ENCODE measurements at regions not wholly inside any gene's neighbourhood (a gene's known extent, or its start where the extent isn't known, plus 50 kb on each side); places are given as distances from the start of the nearest gene placed in this dataset.

DNA sequence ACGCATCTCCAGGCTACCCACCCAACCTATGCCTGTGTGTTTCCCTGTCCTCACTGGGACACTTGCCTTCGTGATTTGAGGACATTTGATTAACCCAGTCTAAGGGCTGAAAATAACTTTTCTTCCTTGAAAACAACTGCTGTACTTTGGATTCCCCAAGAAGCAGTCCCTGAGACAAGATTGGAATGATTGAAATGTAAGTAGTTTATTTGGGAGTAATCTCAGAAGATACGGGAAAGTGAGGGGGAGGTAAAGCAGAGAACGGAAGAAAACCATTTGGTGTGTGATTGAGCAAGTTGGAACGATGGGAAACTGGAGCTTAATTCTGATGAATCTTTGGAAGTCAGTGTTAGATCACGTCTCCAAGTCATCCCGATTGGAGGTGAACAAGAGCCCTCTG, 143.8 kb upstream of the LMCD1 start:
- H3K36me3 ChIP-seq (ENCODE audit: control insufficient read depth in 4 of 4, insufficient read depth in 4 of 4, low read length in 4 of 4), result peaks cover 0 to 2% (median 0%) of the 10 kb centered on the region in 4 donors
- ATAC-seq (ENCODE audit: insufficient read depth, low FRiP score), result no peak
- DNase-seq, result peak in 2 of 3 donors; percentile 12 to 18
- no peak overlapping the region for H3K9ac ChIP-seq (ENCODE audit: insufficient read depth in 1 of 2, low read length in 2 of 2)
- H3K9me3 ChIP-seq (ENCODE audit: control insufficient read depth in 4 of 4, insufficient read depth in 3 of 4, low read length in 3 of 4), result no peaks in the 10 kb centered on the region
- H3K4me1 ChIP-seq (ENCODE audit: control insufficient read depth in 5 of 5, insufficient read depth in 5 of 5, low read length in 5 of 5), result peaks cover 0 to 3% (median 0%) of the 10 kb centered on the region in 5 donors
- H3K27ac ChIP-seq (ENCODE audit: low read depth in 1 of 2, low read length in 1 of 2), result no peak overlapping the region
- H3K4me3 ChIP-seq, result no peak overlapping the region
- H3K27me3 ChIP-seq (ENCODE audit: control insufficient read depth in 3 of 3, insufficient read depth in 3 of 3, low read length in 2 of 3), result no peaks in the 10 kb centered on the region
- WGBS, 2 donors, result 80 to 82% methylated on average over 7 of the region's 7 CpGs
- TF ChIP-seq, protein P1, sequence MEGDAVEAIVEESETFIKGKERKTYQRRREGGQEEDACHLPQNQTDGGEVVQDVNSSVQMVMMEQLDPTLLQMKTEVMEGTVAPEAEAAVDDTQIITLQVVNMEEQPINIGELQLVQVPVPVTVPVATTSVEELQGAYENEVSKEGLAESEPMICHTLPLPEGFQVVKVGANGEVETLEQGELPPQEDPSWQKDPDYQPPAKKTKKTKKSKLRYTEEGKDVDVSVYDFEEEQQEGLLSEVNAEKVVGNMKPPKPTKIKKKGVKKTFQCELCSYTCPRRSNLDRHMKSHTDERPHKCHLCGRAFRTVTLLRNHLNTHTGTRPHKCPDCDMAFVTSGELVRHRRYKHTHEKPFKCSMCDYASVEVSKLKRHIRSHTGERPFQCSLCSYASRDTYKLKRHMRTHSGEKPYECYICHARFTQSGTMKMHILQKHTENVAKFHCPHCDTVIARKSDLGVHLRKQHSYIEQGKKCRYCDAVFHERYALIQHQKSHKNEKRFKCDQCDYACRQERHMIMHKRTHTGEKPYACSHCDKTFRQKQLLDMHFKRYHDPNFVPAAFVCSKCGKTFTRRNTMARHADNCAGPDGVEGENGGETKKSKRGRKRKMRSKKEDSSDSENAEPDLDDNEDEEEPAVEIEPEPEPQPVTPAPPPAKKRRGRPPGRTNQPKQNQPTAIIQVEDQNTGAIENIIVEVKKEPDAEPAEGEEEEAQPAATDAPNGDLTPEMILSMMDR (IDR thresholded peaks at IDR 0.05; ENCODE audit: control extremely low read depth, extremely low read depth), result no peak

DNA sequence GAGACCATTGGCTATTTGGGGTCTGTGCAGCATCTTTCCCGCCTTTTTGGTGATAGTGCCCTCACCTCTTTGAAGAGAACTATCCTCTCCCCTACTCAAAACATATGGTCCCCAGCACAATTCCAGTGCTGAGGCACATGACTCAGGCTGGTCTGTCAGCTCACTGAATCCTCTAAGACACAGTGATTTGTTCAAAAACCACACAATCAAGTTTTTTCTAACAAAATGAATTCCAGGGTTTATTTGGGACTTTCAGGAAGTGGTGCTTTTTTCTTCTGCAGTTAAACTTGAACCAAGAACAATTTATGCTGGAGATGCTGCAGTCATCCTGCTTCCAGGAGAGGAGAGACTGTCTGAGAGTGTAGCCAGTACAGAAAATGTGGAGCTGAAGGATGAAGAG, 142.5 kb upstream of the LMCD1 start:
- H3K36me3 ChIP-seq (ENCODE audit: control insufficient read depth in 4 of 4, insufficient read depth in 4 of 4, low read length in 4 of 4), result peaks cover 0 to 2% (median 0%) of the 10 kb centered on the region in 4 donors
- ATAC-seq (ENCODE audit: insufficient read depth, low FRiP score) (no peak), DNase-seq (no peak)
- H3K4me3 ChIP-seq, result no peak overlapping the region
- 98 to 100% methylated on average over 1 of the region's 1 CpG for WGBS, 2 donors
- TF ChIP-seq, protein P1 (IDR thresholded peaks at IDR 0.05; ENCODE audit: control extremely low read depth, extremely low read depth), result no peak
- H3K27me3 ChIP-seq (ENCODE audit: control insufficient read depth in 3 of 3, insufficient read depth in 3 of 3, low read length in 2 of 3), result no peaks in the 10 kb centered on the region
- H3K9me3 ChIP-seq (ENCODE audit: control insufficient read depth in 4 of 4, insufficient read depth in 3 of 4, low read length in 3 of 4), result no peaks in the 10 kb centered on the region
- H3K9ac ChIP-seq (ENCODE audit: insufficient read depth in 1 of 2, low read length in 2 of 2), result no peak overlapping the region
- peaks cover 0 to 3% (median 0%) of the 10 kb centered on the region in 5 donors for H3K4me1 ChIP-seq (ENCODE audit: control insufficient read depth in 5 of 5, insufficient read depth in 5 of 5, low read length in 5 of 5)
- H3K27ac ChIP-seq (ENCODE audit: low read depth in 1 of 2, low read length in 1 of 2), result no peak overlapping the region

DNA sequence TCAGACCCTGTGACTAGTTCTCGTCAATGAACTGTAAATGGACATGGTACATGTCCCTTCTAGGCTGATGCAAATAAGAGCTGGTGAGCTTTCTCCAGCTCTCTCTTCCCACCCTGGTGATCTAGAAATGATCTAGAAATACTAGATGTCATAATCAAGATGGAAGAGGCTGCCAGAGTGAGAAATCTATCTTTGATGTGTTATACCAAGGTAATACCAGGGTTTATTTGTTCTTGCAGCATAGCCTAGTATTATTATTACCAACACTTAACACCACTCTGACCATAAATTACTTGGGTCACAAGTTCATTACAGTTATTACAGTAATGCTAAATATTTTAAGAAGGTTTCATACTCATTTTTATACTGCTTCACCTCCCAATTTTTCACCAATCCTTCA, 138.4 kb upstream of the LMCD1 start:
- Histone ChIP-seq H3K9me3 (ENCODE audit: control insufficient read depth in 4 of 4, insufficient read depth in 3 of 4, low read length in 3 of 4) (no peaks in the 10 kb centered on the region), H3K9ac (ENCODE audit: insufficient read depth in 1 of 2, low read length in 2 of 2) (no peak overlapping the region), H3K36me3 (ENCODE audit: control insufficient read depth in 4 of 4, insufficient read depth in 4 of 4, low read length in 4 of 4) (peaks cover 0 to 2% (median 0%) of the 10 kb centered on the region in 4 donors), H3K27me3 (ENCODE audit: control insufficient read depth in 3 of 3, insufficient read depth in 3 of 3, low read length in 2 of 3) (no peaks in the 10 kb centered on the region), H3K27ac (ENCODE audit: low read depth in 1 of 2, low read length in 1 of 2) (no peak overlapping the region), H3K4me3 (no peak overlapping the region), H3K4me1 (ENCODE audit: control insufficient read depth in 5 of 5, insufficient read depth in 5 of 5, low read length in 5 of 5) (no peaks in the 10 kb centered on the region)
- no peak for ATAC-seq (ENCODE audit: insufficient read depth, low FRiP score)
- TF ChIP-seq, protein P1 (IDR thresholded peaks at IDR 0.05; ENCODE audit: control extremely low read depth, extremely low read depth), result no peak
- 89 to 96% methylated on average over 1 of the region's 1 CpG for WGBS, 2 donors
- no peak for DNase-seq

DNA sequence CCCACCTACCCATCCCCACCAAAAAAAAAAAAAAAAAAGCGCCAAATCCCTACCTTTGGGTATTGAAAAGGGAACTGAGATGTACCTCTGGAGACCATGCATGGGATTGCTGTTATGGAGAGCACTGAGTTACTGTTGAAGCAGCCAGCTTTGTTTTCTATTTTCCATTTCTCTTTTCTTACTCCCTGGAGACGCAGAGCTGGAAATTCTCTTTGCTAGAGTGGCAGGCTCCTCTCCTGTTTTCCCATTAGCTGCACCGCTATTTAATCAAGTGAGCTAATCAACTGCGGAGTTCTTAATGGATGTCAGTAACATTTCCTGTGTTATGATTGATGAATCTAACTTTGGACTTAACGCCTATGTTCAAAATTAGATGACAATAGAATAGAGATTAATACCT, 136.1 kb upstream of the LMCD1 start:
- no peak for ATAC-seq (ENCODE audit: insufficient read depth, low FRiP score)
- TF ChIP-seq, protein P1 (IDR thresholded peaks at IDR 0.05; ENCODE audit: control extremely low read depth, extremely low read depth), result no peak

More for the DNA sequence above, 136.1 kb upstream of the LMCD1 start:
- no peaks in the 10 kb centered on the region for H3K27me3 ChIP-seq (ENCODE audit: control insufficient read depth in 3 of 3, insufficient read depth in 3 of 3, low read length in 2 of 3)
- no peaks in the 10 kb centered on the region for H3K4me1 ChIP-seq (ENCODE audit: control insufficient read depth in 5 of 5, insufficient read depth in 5 of 5, low read length in 5 of 5)
- H3K9me3 ChIP-seq (ENCODE audit: control insufficient read depth in 4 of 4, insufficient read depth in 3 of 4, low read length in 3 of 4), result no peaks in the 10 kb centered on the region
- WGBS, 2 donors, result 56 to 59% methylated on average over 5 of the region's 5 CpGs
- no peak for DNase-seq
- no peak overlapping the region for H3K9ac ChIP-seq (ENCODE audit: insufficient read depth in 1 of 2, low read length in 2 of 2)
- peaks cover 0 to 2% (median 0%) of the 10 kb centered on the region in 4 donors for H3K36me3 ChIP-seq (ENCODE audit: control insufficient read depth in 4 of 4, insufficient read depth in 4 of 4, low read length in 4 of 4)
- H3K27ac ChIP-seq (ENCODE audit: low read depth in 1 of 2, low read length in 1 of 2), result no peak overlapping the region
- no peak overlapping the region for H3K4me3 ChIP-seq

Data from lung (tissue), 11 donors.